Renal pelvis (tissue), 1 donor: ENCODE measurements at regions not wholly inside any gene's neighbourhood (a gene's known extent, or its start where the extent isn't known, plus 50 kb on each side); places are given as distances from the start of the nearest gene placed in this dataset.

Source experiments
- DNase-seq: peaks from one replicate; pipeline ENCODE4 v3.0.0-alpha.2; 2013

DNA sequence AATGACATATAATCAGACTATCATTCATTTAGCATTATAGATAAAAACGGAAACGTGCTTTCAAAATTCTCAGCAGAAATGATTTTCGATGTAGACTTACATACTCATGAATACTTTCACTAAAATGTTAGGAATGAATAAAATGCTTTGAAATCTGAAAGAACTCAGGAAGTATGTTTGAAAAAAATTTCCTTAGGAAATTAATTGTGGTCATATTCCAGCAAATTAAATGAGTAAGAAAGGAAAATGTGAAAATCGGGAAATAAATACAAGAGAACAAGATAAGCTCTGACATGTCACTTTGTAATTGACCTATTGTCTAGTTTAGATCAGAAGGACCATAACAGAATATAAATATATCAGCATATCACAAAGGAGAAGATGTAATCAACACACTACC lies 981.0 kb upstream of the CDH2 start:
- DNase-seq = no peak

DNA sequence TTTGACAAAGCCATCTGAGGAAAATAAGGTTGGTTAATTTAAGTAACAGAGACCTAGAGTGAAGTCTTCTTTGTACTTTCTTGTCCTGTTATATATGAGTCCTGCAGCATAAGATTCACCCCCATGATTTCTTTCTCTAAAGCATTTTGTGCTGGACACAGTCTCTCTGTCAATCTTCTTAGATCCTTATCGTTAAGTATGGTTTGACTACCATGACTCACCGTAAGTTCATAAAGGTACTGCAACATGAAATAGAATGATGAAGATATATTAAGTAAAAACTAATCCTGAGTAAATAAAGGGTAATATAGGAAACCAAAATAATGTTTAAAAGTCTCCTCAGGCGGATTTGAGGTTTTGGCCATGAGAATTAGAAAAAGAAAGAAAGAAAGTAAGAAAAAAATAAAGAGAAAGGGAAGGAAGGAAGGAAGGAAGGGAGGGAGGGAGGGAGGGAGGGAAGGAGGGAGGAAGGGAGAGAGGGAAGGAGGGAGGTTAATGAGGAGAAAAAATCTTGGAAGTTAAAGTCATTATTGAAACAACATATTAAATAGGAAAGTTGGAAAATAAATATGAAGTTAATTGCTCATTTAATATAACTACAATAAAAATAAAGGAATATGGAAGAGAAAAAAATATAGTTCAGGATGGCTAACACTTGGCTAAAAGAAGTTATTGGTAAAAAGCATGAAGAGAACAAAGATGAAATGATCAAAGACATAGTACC lies 980.3 kb upstream of the CDH2 start:
- DNase-seq = no peak

DNA sequence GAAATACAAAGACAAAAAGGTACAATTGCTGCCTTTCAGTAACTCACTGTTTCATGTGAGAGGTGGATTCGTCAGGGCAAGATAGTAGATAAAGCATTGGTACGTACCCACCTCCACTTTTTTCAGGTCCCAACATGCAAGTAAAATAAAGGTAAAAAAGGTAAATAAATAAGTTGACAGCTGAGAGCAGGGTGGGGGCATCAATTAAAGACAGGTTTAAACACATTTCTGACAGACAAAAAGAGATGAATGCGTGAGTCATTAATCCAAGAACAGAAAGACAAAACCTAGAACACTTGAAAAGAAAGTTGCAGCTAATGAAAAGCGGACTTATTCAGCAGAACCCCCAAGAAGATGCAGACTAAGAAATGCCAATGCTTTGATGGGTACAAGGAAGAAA lies 979.6 kb upstream of the CDH2 start:
- DNase-seq = no peak

DNA sequence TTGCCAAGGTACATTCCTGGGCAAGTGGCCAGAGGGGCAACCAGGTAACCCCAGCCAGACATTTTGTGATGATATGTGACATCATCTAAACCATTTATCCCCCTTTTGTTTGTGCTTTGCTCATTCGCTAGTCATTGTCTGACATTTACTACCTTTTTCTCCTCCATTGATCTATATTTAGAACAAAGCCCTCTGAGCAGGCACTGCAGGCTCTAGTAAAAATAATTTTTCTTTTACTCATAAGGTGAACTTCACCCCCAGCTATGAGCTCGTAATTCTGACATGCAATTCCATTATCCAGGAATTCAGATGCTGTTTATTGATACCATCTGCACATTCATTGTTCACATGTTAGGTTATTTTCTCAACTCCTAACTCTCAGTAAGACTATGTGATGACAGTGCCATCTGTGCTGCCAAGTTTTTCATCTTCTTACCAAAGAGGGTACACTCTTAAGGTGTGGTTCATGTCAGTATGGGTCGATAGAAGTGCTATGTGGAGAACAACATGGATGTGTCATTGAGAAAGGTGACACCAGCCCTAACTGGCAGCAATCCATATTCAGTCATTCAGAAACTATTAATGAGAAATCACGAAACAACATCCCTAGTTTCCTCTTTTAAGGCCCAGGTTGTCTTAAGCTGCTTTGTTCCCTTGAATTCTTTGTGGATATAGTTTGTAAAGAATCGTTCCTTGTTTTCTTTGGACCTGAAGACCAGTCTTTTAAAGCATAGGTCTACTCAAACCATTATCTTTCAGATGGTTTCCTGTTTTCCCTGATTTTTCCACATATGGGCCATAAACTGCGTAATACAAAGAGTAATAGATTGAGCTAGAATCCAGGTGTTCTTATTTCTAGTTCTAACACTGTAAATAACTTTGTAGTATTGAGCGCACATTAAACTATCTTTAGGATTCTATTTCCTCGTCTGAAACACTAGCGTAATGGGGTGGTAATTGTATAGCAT lies 978.1 kb upstream of the CDH2 start:
- no peak for DNase-seq

DNA sequence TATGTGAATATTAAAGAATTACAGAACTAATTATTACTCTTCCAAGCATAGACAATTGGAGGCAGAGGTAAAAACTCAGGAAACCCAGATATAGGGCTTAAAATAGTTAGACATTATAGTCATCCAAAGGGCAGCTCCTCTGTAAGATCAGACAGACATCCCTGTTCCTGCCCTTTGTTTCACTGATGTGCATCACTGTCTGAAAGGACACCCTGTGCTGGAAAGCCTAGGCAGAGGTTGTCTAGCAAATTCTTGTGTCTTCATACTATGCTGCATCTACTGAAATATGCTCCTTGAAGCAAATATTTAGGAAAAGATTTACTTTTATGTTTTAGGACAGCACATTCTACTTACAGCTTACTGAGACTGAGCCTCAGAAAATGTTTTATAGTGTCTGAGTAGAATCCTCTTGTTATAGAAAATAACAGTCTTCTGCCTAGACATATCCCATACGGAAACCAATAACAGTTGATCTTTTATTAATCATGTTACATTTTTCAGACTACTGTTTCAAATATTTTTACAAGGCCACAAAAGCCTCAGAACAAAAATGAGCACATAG lies 977.3 kb upstream of the CDH2 start:
- DNase-seq = no peak

DNA sequence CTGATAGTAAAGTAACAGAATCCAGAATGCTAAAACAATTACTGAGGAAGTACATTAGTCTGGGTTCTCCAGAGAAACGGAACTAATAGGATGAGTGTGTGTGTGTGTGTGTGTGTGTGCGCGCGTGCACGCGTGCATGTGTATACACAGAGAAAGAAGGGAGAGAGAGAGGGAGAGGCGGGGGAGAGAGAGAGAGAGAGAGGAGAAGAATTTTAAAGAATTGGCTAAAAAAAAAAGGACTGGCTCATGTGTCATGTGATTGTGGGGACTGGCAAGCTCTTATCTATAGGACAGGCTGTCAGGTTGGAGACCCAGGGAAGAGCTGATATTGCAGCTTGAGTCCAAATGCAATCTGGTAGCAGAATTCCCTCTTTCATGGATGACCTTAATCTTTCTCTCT lies 976.2 kb upstream of the CDH2 start:
- no peak for DNase-seq

DNA sequence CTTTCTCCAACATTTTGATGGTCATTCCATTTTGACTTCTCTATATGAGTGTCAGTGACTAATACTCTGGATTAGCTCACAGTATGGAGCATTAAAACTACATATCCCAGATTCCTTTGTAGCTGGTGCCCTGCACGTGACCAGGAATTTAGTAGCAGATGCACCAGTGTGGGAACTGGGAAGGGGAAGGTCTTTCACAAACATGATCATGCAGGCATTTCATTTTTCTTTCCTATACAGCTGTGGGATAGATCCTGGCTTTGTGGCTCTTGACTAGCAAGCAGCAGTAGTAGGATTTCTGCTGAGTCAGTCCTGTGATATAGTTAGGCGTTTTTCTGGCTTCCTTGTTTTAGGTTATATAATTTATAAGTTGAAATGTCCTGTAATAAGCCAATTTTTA lies 971.0 kb upstream of the CDH2 start:
- no peak for DNase-seq

DNA sequence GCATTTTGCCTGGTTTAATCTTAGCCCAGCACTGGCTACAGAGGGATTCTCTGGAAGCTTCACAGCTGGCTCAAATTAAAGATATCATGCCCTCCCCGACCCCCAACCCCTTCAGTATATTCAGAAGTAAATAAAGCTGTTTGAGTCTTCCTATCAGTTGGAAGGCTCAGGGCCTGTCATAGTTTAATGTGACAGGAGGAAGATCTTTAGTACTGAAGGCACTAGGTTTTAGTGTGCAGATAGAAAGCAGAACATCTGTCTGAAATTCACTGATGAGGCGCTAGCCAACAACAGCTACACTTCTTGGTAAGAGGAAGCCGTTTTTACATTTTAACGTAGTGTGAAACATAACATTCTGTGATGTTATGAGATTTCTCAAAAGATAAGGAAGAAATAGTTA lies 969.1 kb upstream of the CDH2 start:
- no peak for DNase-seq

DNA sequence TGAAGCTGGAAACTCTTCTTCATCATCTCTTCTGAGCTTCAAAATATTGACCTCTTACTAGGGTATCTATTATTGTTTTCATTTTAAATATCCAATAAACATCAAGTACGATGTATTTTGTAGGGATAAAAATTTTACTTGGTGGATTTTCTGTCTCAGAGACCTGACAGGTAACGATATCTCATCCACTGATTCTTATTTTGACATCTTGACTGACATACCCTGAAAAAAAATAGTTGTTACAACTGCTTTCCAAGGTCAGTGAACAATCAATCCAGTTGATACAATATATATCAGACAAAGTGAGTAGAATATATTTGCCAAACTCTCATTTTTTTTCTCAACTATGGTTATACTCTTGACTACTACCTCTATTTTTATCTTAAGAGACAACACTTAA lies 963.7 kb upstream of the CDH2 start:
- no peak for DNase-seq

DNA sequence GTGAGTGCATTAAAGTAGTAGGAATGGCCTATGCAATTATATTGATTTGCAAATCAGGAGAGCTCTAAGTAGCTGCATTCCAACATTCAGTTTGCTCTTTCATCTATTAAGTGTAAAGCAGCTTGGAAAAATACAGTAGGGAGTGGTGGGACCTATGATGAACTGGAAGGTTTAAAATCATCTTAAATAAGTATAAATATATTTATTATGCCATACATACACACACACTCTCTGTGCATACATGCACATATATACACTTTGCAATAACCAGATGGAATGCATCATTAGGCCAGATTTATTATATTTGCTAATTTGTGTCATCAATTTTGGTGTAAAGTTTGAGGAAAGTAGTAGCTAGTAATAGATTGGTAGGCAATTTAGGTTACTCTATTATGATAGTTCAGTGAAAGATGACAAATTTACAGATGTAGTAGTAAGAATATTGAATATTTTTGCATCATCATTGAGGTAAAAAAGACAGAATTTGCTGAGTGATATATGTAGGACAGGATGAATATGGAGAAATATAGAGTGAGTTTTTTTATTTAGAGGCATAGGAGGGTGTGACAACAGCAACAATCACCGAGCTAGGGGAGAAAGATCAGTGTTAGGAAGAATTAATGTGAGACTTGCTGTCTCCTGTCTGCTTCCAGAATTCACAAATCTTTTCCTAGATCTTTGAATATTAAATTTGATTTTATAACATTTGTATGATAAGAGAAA lies 961.0 kb upstream of the CDH2 start:
- DNase-seq = no peak

DNA sequence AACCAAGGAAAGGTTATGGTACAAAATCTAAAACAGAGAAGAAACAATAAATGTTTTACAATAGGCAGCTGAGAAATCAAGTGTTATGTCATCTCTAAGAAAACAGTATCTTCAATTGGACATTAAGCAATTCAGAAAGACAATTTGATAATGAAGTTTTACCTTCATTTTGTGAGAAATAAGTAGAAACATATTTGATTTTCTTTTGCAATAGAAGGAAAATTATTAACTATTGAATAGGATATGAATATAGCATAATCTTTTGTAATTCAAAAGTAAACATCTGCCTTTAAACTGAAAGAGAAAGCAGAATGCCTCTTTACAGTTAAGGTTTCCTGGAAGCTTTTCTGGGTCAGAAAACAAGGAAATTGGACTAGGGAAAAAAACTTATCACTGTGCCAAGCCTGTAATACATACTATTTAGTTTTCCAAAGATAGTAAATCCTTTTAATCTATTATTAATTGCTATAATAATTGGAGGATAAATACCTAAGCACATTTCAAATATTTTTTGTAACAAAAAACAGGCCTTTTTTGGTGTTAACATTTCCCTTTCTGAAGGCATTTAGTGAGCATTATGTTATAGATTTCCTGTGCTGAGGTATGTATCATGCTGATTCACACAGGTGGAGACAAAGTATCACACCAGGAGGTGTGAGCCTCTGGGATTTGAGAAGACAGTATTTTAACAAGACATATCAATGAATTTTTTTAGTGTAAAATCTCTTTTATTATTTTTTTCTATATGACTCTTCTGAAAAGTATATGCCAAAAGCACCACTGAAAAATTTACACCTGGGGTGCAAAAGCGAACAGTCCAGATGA lies 947.0 kb upstream of the CDH2 start:
- DNase-seq = no peak

DNA sequence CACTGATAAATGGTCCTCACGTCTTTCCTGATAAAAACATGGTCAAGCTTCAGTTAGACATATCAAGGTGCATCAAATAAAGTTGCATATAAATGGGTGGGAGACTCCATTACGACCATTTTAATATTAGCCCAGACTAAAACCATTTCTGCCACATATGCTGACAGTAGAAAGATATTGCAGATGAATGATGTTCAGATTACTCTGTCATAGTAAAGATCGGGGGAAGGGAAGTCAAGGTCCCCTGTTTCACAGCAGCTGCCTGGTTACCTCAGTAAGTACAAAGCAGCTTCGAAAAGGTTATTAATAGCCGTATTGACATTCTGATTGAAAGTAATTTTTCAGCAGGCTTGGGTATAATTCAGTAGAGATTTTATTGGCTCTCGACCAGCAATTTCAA lies 927.7 kb upstream of the CDH2 start:
- DNase-seq = no peak

DNA sequence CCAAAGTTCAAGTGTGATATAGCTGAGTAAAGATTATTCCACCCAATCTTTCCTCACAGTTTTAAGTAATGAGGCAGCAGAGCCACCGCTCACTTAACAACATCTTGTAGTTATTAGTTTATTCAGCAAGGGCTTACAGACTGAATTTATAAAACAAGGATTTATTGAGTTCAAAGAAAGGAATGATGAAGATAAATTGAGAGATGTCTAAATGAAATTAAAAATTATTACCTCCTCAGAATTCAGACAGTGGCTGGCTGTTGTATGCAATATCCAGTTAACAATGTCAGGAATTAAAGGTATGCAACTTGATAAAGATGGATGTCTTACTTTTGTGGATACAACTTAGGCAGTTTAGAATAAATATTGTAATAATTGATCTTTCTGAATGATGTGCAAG lies 927.3 kb upstream of the CDH2 start:
- no peak for DNase-seq

DNA sequence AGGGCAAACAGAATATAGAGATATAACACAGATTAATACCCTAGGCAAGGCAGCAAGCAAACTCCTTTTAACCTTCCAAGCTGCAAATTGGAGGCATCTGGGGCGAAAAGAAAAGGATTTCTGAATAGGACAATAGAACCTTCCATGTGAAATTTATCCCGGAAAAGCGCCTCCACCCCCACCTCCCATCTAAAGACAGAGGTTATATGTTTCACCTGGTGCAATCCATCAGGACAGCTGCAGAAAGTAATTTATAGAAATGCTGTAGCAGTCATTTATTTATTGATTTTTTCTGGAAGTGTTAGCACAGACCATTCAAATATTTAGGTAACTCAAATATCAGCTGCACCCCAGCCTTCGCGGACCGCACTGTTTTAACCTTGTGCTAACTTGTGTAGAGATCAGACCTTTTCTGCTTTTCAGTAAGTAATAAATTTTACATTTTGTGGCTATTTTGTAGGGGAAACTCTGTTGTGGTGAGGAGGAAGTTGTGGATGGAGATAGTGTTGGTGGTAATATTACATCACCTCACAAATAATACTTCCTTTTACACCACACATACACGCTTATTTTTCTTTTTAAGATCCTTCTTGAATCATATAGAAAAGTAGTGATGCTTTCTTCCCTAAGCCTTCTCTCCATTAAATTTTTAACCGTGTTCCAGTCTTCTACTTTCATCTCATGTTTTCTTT lies 919.3 kb upstream of the CDH2 start:
- DNase-seq = peak; percentile 3

DNA sequence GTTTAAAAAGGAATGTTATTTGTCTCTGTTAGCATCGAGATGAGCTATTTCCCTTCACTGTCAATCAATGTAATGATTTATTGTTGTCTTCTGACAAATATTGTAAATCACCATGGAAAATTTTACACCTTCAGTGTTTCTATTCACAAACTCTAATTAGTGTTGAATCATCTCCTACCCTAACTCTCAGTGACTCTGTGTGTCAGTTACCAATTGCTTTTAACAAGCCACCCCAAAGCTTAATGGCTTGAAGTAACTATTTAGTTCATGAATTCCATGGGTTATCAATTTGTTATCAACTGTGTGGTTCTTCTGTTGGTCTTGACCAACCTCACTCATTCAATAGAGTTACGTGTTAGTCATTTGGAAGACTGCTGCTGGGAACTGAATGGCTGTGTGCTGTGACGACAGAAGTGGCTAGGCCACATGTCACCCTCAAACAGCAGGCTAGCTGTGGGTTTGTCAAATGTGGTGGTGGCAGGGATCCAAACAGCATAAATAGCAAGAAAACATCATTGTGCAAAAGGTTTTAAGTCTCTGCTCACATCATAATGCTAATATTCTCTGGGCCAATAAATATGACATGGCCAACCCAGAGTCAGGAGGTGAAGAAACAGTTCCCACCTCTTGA lies 910.8 kb upstream of the CDH2 start:
- no peak for DNase-seq

DNA sequence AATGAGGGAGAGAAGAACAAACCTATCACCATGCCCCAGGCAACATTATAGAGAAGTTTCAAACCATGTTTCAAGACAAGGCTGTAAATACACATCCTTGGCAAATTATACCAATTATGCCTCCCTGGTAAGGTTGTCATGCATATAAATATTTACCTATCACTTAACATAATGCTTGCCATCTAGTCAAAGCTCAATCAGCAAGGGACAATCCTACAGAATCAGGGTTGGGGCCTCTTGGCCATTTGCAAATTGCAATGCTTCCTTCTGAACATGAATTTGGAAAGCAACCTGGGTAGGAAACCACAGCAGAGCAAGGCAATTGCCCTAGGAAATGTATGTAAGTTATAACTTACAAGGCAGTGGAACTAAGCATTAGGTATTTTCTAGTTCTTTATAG lies 907.2 kb upstream of the CDH2 start:
- DNase-seq = no peak

DNA sequence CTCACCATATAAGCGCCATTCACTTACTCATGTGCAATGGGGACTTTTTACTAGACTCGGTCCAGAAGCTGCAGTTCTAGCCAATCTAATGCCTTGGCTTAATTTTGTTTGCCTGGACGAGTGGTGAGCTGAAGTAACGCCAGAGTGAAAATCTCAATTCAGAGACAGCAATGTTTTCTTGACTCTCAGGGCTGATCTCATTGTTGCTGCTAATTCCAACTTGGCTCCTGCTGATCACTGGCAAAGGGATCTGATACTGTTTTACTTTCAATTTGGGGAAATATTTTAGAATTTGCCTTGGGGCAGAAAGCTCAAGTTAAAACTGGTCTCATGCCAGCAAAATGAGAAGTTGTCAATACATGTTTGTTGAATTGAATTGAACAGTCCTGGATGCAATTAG lies 906.6 kb upstream of the CDH2 start:
- no peak for DNase-seq

DNA sequence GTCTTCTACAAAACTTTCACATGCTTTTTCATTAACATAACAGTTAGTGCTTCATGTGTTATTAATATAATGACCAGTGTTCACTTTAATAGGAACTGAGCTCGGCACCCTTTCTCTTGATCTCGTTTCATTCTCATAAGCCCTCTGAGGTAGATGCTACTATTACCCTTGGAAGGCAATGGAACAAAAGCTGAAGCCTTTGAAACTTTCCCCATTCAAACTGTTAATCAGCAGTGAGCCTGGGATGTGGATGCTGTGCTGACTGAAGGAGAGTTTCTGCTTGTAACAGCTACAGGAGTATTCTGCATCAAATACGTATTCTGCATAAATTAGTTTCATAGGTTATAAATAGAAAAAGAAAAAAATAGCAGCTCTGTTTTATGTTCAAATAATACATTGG lies 904.0 kb upstream of the CDH2 start:
- no peak for DNase-seq

DNA sequence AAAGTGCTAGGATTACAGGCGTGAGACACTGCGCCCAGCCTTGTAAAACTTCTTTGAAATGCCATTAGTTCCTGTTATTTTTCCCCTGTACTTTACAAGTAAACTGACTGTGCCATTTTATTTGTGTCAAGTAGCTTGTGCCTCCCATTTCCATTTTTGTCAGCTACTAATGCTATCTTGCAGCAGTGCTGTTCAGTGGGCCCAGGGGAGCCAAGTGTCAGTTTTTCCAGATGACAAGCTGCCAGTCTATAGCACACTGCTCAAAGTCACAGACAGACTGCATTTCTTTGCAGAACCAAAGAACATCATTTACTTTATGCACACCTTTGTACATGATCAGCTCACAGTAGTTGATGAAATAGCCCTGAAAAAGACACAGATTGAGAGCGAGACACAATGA lies 901.3 kb upstream of the CDH2 start:
- no peak for DNase-seq

DNA sequence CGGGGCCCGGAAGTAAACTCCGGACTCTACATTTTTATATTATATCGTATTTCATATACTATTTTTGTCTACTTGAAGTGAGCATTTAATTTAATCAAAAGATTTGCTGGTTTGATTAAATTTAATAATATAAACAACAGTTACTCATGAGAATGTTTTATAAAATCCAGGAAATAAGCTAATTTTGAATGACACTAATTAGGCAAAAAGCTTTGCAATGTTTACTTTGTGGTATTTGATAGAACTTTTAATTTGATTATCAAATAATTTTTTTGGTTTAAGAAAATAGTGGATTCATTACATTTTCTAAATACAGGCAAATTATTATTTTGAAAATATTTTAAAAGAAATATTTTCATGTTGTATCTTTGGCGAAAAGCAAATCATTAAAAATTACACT lies 900.4 kb upstream of the CDH2 start:
- DNase-seq = no peak
